ENCODE measurements at regions not wholly inside any gene's neighbourhood (a gene's known extent, or its start where the extent isn't known, plus 50 kb on each side); places are given as distances from the start of the nearest gene placed in this dataset.

DNA sequence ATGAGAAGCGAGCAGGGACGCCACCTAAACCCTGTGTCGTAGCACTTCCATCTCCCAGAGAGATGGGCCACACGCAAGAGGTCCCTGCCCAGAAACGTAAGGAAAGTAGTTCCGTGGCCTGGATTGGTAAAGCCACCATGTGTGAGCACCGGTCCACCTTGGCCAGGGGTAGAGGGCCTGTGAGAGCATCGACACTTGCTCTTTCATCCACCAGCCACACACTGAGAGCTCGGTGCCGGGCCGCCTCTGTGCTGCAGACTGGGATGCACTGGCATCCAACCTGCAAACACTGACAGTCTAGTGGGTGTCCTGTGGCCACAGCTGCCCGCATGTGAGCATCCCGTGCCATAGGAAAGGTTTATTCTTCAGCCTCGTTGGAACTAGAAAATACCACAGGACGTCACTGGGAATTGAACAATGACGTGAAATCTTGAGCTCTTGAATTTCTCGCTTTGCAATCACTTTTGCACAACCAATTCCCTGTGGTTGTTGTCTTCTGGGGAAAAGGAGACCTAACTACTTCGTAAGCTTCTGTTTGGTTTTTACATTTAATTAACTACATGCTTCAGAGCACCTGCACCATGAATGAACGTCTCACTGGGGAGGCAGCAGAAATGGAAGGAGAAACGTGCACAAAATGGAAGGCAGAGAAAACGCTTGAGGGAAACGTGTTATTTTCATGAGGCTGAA lies 212.0 kb upstream of the RAB6C start:
- under 1% methylated on average over 22 of the region's 22 CpGs for WGBS (ENCODE audit: insufficient coverage, low coverage, missing lambda C conversion rate)

DNA sequence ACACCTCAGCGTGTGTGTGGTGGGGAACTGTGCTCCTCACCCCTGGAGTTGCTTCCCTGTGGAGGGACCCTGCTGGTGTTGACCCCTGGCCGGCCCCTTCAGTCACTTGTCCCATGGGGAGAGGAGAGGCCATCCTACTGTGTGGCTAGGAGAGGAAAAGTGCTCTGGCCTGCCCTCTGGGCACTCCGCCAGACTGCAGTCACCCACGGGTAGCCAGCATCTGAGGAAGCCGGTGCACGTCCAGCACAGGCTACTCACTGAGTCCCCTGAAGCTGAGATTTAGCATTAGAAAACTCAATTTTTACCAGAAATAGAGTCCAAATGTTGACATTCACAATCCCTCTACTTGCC lies 211.5 kb upstream of the RAB6C start:
- 3% methylated on average over 6 of the region's 6 CpGs for WGBS (ENCODE audit: insufficient coverage, low coverage, missing lambda C conversion rate)
- Histone ChIP-seq H2AFZ (ENCODE audit: low read depth, low read length) (no peak overlapping the region), H3K9me3 (replicated peaks; ENCODE audit: control insufficient read depth, insufficient read depth, low read depth, low read length) (no peaks in the 10 kb centered on the region), H3K4me3 (no peak overlapping the region), H3K27me3 (ENCODE audit: control insufficient read depth in 2 of 2, insufficient read depth in 2 of 2, low read length in 2 of 2) (peaks cover 0 to 47% of the 10 kb centered on the region in 2 experiments; a peak in 3 of 5 replicates), H3K9me1 (ENCODE audit: control insufficient read depth, insufficient read depth, low read length) (no peaks in the 10 kb centered on the region), H3K4me1 (replicated peaks in 1 of 2; ENCODE audit: control insufficient read depth in 2 of 2, insufficient read depth in 2 of 2, low read length in 2 of 2) (no peaks in the 10 kb centered on the region), H3K4me2 (ENCODE audit: insufficient read depth, low read length) (no peak overlapping the region), H3K79me2 (ENCODE audit: control insufficient read depth, insufficient read depth, low read length) (no peaks in the 10 kb centered on the region), H3K36me3 (ENCODE audit: control insufficient read depth, insufficient read depth, low read length) (no peaks in the 10 kb centered on the region), H3K27ac (ENCODE audit: extremely low read depth, low read depth, low read length) (no peak overlapping the region), H4K20me1 (replicated peaks; ENCODE audit: control insufficient read depth, insufficient read depth, low read length) (no peaks in the 10 kb centered on the region), H3K9ac (ENCODE audit: insufficient read depth in 1 of 2, low read depth in 2 of 2, low read length in 2 of 2) (no peak overlapping the region)
- no TSS peak for BruUV-seq (replicated peaks)
- no peak for FAIRE-seq
- ChIA-PET POLR2A (interaction anchor here (0.6 kb wide), 2 partner anchors 8 to 182 kb away, joined by 3 to 4 read pairs; no protein-coding TSS in a partner anchor), CTCF (ENCODE audit: low intra/inter-chr PET ratio) (no interaction called here)
- intact Hi-C loops (cut with micrococcal nuclease) = no loop called here
- in situ Hi-C loops (cut with MboI) = no loop called here
- no peak for ATAC-seq
- no peak for DNase-seq (ENCODE audit: extremely low read depth in 1 of 4, low spot score in 3 of 4)
- TF ChIP-seq BHLHE40 (IDR thresholded peaks at IDR 0.05; ENCODE audit: low read length) = no peak
- TF ChIP-seq ZNF589 (CRISPR knock-in tag; IDR thresholded peaks at IDR 0.05; ENCODE audit: low read depth) = no peak
- no peak for TF ChIP-seq ZFX (CRISPR knock-in tag; IDR thresholded peaks at IDR 0.05)
- no peak for TF ChIP-seq TAF9B (IDR thresholded peaks at IDR 0.05; ENCODE audit: partially characterized antibody)
- no peak for TF ChIP-seq NCOA6 (IDR thresholded peaks at IDR 0.05)
- TF ChIP-seq ZNF75A (CRISPR knock-in tag; IDR thresholded peaks at IDR 0.05) = no peak
- TF ChIP-seq MAFK (IDR thresholded peaks at IDR 0.05; ENCODE audit: low read length) = no peak
- TF ChIP-seq, protein P1, sequence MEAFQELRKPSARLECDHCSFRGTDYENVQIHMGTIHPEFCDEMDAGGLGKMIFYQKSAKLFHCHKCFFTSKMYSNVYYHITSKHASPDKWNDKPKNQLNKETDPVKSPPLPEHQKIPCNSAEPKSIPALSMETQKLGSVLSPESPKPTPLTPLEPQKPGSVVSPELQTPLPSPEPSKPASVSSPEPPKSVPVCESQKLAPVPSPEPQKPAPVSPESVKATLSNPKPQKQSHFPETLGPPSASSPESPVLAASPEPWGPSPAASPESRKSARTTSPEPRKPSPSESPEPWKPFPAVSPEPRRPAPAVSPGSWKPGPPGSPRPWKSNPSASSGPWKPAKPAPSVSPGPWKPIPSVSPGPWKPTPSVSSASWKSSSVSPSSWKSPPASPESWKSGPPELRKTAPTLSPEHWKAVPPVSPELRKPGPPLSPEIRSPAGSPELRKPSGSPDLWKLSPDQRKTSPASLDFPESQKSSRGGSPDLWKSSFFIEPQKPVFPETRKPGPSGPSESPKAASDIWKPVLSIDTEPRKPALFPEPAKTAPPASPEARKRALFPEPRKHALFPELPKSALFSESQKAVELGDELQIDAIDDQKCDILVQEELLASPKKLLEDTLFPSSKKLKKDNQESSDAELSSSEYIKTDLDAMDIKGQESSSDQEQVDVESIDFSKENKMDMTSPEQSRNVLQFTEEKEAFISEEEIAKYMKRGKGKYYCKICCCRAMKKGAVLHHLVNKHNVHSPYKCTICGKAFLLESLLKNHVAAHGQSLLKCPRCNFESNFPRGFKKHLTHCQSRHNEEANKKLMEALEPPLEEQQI (IDR thresholded peaks at IDR 0.05) = no peak
- no peak for TF ChIP-seq SAFB (IDR thresholded peaks at IDR 0.05; ENCODE audit: borderline replicate concordance, low read depth, low read length)
- TF ChIP-seq NFATC3 (IDR thresholded peaks at IDR 0.05) = no peak
- no peak for TF ChIP-seq FOXJ3 (CRISPR knock-in tag; IDR thresholded peaks at IDR 0.05)
- no peak for TF ChIP-seq SRSF9 (IDR thresholded peaks at IDR 0.05; ENCODE audit: borderline replicate concordance, low read depth, low read length)
- TF ChIP-seq, protein P2, sequence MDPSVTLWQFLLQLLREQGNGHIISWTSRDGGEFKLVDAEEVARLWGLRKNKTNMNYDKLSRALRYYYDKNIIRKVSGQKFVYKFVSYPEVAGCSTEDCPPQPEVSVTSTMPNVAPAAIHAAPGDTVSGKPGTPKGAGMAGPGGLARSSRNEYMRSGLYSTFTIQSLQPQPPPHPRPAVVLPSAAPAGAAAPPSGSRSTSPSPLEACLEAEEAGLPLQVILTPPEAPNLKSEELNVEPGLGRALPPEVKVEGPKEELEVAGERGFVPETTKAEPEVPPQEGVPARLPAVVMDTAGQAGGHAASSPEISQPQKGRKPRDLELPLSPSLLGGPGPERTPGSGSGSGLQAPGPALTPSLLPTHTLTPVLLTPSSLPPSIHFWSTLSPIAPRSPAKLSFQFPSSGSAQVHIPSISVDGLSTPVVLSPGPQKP (CRISPR knock-in tag; IDR thresholded peaks at IDR 0.05) = no peak

More for the DNA sequence above, 212.0 kb upstream of the RAB6C start:
- no peaks in the 10 kb centered on the region for H3K9me3 ChIP-seq (replicated peaks; ENCODE audit: control insufficient read depth, insufficient read depth, low read depth, low read length)
- BruUV-seq (replicated peaks) = no TSS peak
- no peak overlapping the region for H3K27ac ChIP-seq (ENCODE audit: extremely low read depth, low read depth, low read length)
- no peak overlapping the region for H3K4me2 ChIP-seq (ENCODE audit: insufficient read depth, low read length)
- H3K4me1 ChIP-seq (replicated peaks in 1 of 2; ENCODE audit: control insufficient read depth in 2 of 2, insufficient read depth in 2 of 2, low read length in 2 of 2) = no peaks in the 10 kb centered on the region
- H3K79me2 ChIP-seq (ENCODE audit: control insufficient read depth, insufficient read depth, low read length) = no peaks in the 10 kb centered on the region
- ATAC-seq (no peak), FAIRE-seq (no peak), DNase-seq (ENCODE audit: extremely low read depth in 1 of 4, low spot score in 3 of 4) (no peak)
- no peaks in the 10 kb centered on the region for H3K9me1 ChIP-seq (ENCODE audit: control insufficient read depth, insufficient read depth, low read length)
- no peak overlapping the region for H2AFZ ChIP-seq (ENCODE audit: low read depth, low read length)
- no peak overlapping the region for H3K9ac ChIP-seq (ENCODE audit: insufficient read depth in 1 of 2, low read depth in 2 of 2, low read length in 2 of 2)
- CTCF ChIA-PET (ENCODE audit: low intra/inter-chr PET ratio) = no interaction called here
- POLR2A ChIA-PET = interaction anchor here (0.6 kb wide), 1 partner anchor 9 kb away, joined by 3 read pairs; no protein-coding TSS in a partner anchor
- in situ Hi-C loops (cut with MboI) = no loop called here
- H4K20me1 ChIP-seq (replicated peaks; ENCODE audit: control insufficient read depth, insufficient read depth, low read length) = no peaks in the 10 kb centered on the region
- H3K27me3 ChIP-seq (ENCODE audit: control insufficient read depth in 2 of 2, insufficient read depth in 2 of 2, low read length in 2 of 2) = peaks cover 0 to 47% of the 10 kb centered on the region in 2 experiments; a peak in 3 of 5 replicates
- no peak overlapping the region for H3K4me3 ChIP-seq
- intact Hi-C loops (cut with micrococcal nuclease) = no loop called here
- no peaks in the 10 kb centered on the region for H3K36me3 ChIP-seq (ENCODE audit: control insufficient read depth, insufficient read depth, low read length)
- TF ChIP-seq TEAD1 (CRISPR knock-in tag; IDR thresholded peaks at IDR 0.05) (no peak), SP1 (CRISPR knock-in tag; IDR thresholded peaks at IDR 0.05) (no peak), NUFIP1 (IDR thresholded peaks at IDR 0.05; ENCODE audit: partially characterized antibody) (no peak), ELF4 (CRISPR knock-in tag; IDR thresholded peaks at IDR 0.05) (no peak), ATF7 (IDR thresholded peaks at IDR 0.05) (no peak)
